ENCODE measurements at regions not wholly inside any gene's neighbourhood (a gene's known extent, or its start where the extent isn't known, plus 50 kb on each side); places are given as distances from the start of the nearest gene placed in this dataset.

DNA sequence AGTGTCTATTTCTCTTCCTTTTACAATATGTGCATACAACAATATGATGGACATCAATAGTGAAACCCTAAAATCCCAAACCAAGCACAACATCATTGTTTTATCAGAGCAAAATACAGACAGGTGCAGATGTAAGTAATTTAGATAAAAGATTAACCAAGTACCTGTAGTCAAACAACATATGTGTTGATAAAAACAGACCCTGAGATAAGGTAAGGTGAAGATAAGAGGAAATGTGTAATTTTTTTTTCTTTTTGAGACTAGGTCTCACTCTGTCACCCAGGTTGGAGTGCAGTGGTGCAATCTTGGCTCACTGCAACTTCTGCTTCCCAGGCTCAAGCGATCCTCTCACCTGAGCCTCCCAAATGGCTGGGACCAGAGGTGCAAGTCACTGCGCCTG is 589.8 kb downstream of the PLCL1 start:
- TF ChIP-seq, protein P1, sequence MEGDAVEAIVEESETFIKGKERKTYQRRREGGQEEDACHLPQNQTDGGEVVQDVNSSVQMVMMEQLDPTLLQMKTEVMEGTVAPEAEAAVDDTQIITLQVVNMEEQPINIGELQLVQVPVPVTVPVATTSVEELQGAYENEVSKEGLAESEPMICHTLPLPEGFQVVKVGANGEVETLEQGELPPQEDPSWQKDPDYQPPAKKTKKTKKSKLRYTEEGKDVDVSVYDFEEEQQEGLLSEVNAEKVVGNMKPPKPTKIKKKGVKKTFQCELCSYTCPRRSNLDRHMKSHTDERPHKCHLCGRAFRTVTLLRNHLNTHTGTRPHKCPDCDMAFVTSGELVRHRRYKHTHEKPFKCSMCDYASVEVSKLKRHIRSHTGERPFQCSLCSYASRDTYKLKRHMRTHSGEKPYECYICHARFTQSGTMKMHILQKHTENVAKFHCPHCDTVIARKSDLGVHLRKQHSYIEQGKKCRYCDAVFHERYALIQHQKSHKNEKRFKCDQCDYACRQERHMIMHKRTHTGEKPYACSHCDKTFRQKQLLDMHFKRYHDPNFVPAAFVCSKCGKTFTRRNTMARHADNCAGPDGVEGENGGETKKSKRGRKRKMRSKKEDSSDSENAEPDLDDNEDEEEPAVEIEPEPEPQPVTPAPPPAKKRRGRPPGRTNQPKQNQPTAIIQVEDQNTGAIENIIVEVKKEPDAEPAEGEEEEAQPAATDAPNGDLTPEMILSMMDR (IDR thresholded peaks at IDR 0.05): no peak
- no peak for TF ChIP-seq POLR2A (IDR thresholded peaks at IDR 0.05)
